HepG2 (cell line): ENCODE measurements at regions not wholly inside any gene's neighbourhood (a gene's known extent, or its start where the extent isn't known, plus 50 kb on each side); places are given as distances from the start of the nearest gene placed in this dataset.

Experiments used
- ATAC-seq: fragments of 200-7000 bp; cut with Tn5 transposase; 3 replicates; pipeline ENCODE4 v1.9.1; 2020; ENCODE audit warnings: mild to moderate bottlenecking, moderate library complexity
- BruUV-seq: library from RNA; stranded (reverse); fragments of 400-500 nt; replicated peaks from 2 replicates; lab custom pipeline; 2021; lab: Mats Ljungman, UMichigan
- CTCF ChIA-PET: fragments of 300-600 bp; formaldehyde crosslinking; extraction: SDS; loops from one replicate; lab custom pipeline; 2021; ENCODE audit warnings: low total read pairs, inconsistent platforms, low intra/inter-chr PET ratio; lab: Yijun Ruan, JAX
- POLR2A ChIA-PET: fragments of 350-600 bp; sonication (Branson Sonifier 250); formaldehyde crosslinking; loops from one replicate; lab custom pipeline; 2020; ENCODE audit warnings: antibody characterized with exemption, inconsistent platforms; lab: Yijun Ruan, JAX
- DNase-seq: peaks from one replicate; pipeline ENCODE4 v3.0.0-alpha.2; 2015; ENCODE audit warnings: low spot score
- FAIRE-seq: peaks from 3 replicates; lab custom pipeline; 2011; peaks lifted over from hg19 to GRCh38; lab: Jason Lieb, UNC
- H2AFZ ChIP-seq: one replicate; pipeline ENCODE4 v1.6.1; 2011; ENCODE audit warnings: low read length, inconsistent platforms
- H3K27ac ChIP-seq: fragments of 300-600 bp; 3 replicates; pipeline ENCODE4 v1.8.0; 2011; ENCODE audit warnings: mixed run types, mild to moderate bottlenecking, mixed read lengths, low read length, inconsistent platforms; ENCODE audit not compliant: insufficient read depth; ENCODE audit errors: extremely low read length
- H3K27me3 ChIP-seq, 2 experiments: fragments of 200-600 bp in 1 of 2; 2 replicates in 1 of 2; 3 replicates in 1 of 2; pipeline versions ENCODE4 v1.6.0 to v1.8.0; 2011; ENCODE audit warnings: low read length in 2 of 2, mild to moderate bottlenecking in 2 of 2, moderate library complexity in 2 of 2, inconsistent platforms in 1 of 2; ENCODE audit not compliant: insufficient read depth in 2 of 2, control insufficient read depth in 1 of 2
- H3K36me3 ChIP-seq, 2 experiments: fragments of 200-600 bp in 1 of 2; replicated peaks in 1 of 2; 2 replicates in 1 of 2; 3 replicates in 1 of 2; pipeline versions ENCODE4 v1.5.1 to v1.8.0; 2011; ENCODE audit warnings: low read length in 2 of 2, inconsistent platforms in 1 of 2; ENCODE audit not compliant: insufficient read depth in 2 of 2, control insufficient read depth in 1 of 2
- H3K4me1 ChIP-seq: 2 replicates; pipeline ENCODE4 v1.5.1; 2012; ENCODE audit warnings: low read length, inconsistent platforms; ENCODE audit not compliant: insufficient read depth
- H3K4me2 ChIP-seq: 2 replicates; pipeline ENCODE4 v1.6.0; 2011; ENCODE audit warnings: low read depth, low read length, inconsistent platforms
- H3K4me3 ChIP-seq, 3 experiments: fragments of 200-600 bp in 1 of 3; sonication (generic), shearing (Covaris generic) in 1 of 3; replicated peaks in 1 of 3; 2 replicates each; pipeline ENCODE4 v1.5.1; 2011 to 2016; ENCODE audit warnings: low read length in 3 of 3, inconsistent platforms in 2 of 3, low read depth in 2 of 3, mild to moderate bottlenecking in 2 of 3, control low read depth in 1 of 3, mixed read lengths in 1 of 3; ENCODE audit not compliant: insufficient read depth in 1 of 3
- H3K79me2 ChIP-seq: one replicate; pipeline ENCODE4 v1.6.1; 2011; ENCODE audit warnings: low read length, inconsistent platforms; ENCODE audit not compliant: insufficient read depth
- H3K9ac ChIP-seq: 2 replicates; pipeline ENCODE4 v1.6.0; 2011; ENCODE audit warnings: mild to moderate bottlenecking, low read depth, low read length, inconsistent platforms; ENCODE audit not compliant: insufficient read depth
- H3K9me3 ChIP-seq: 2 replicates; pipeline ENCODE4 v1.5.1; 2012; ENCODE audit warnings: mild to moderate bottlenecking, low read length
- H4K20me1 ChIP-seq: 2 replicates; pipeline ENCODE4 v1.6.0; 2011; ENCODE audit warnings: inconsistent platforms, mild to moderate bottlenecking, low read length, moderate library complexity; ENCODE audit not compliant: insufficient read depth
- CENPBD1 ChIP-seq: sonication (generic); formaldehyde crosslinking; IDR thresholded peaks from 2 replicates; pipeline ENCODE4 v1.8.0; 2022; ENCODE audit warnings: missing genetic modification reagents, low read depth, mild to moderate bottlenecking, borderline replicate concordance
- HHEX ChIP-seq: IDR thresholded peaks from 2 replicates; pipeline ENCODE4 v1.6.1; 2016; ENCODE audit warnings: control low read depth
- HOXD1 ChIP-seq: sonication (generic); formaldehyde crosslinking; IDR thresholded peaks from 2 replicates; pipeline ENCODE4 v1.5.0; 2020; ENCODE audit warnings: missing genetic modification reagents
- ZBTB38 ChIP-seq: sonication (generic); formaldehyde crosslinking; IDR thresholded peaks from 2 replicates; pipeline ENCODE4 v1.5.1; 2020; ENCODE audit warnings: mild to moderate bottlenecking, missing genetic modification reagents
- ZFP41 ChIP-seq: sonication (generic); formaldehyde crosslinking; IDR thresholded peaks from 2 replicates; pipeline ENCODE4 v1.4.0; 2020; ENCODE audit warnings: mild to moderate bottlenecking, missing genetic modification reagents, borderline replicate concordance
- ZHX1 ChIP-seq: sonication (generic); formaldehyde crosslinking; IDR thresholded peaks from 2 replicates; pipeline ENCODE4 v1.8.1; 2022; ENCODE audit warnings: low read depth, mild to moderate bottlenecking, missing genetic modification reagents
- ZIK1 ChIP-seq: sonication (generic); formaldehyde crosslinking; IDR thresholded peaks from 2 replicates; pipeline ENCODE4 v1.5.0; 2020; ENCODE audit warnings: mild to moderate bottlenecking, low read depth, missing genetic modification reagents, borderline replicate concordance
- ZNF512B ChIP-seq: sonication (generic); formaldehyde crosslinking; IDR thresholded peaks from 2 replicates; pipeline ENCODE4 v1.5.1; 2020; ENCODE audit warnings: missing genetic modification reagents, mild to moderate bottlenecking, borderline replicate concordance
- ZNF589 ChIP-seq: sonication (generic); formaldehyde crosslinking; conservative IDR thresholded peaks from 2 replicates; pipeline ENCODE4 v1.8.0; 2022; ENCODE audit warnings: mild to moderate bottlenecking, moderate library complexity, missing genetic modification reagents
- WGBS: methylation state at CpG from one replicate; pipeline ENCODE4 v1.1.6; 2017; ENCODE audit warnings: low lambda C conversion rate; 5-methylcytosine and 5-hydroxymethylcytosine counted together
- in situ Hi-C: cut with HindIII; loops from 2 replicates; pipeline ENCODE4 v1.10.0; 2017; ENCODE audit warnings: low pct_unique_long_range_greater_than_20kb; ENCODE audit not compliant: extremely low pct_ligation_motif_present
- intact Hi-C: fragments of 100-400 bp; cut with micrococcal nuclease; formaldehyde crosslinking; loops from one replicate; pipeline ENCODE4 v1.10.0; 2022; ENCODE audit not compliant: unreplicated experiment

GRCh38 chr1:194786027-194786426 is 1599.6 kb upstream of the B3GALT2 start (continued):
- no peak for TF ChIP-seq CENPBD1 (CRISPR knock-in tag)
- TF ChIP-seq ZIK1 (CRISPR knock-in tag) = no peak
- TF ChIP-seq ZFP41 (CRISPR knock-in tag) = no peak
- TF ChIP-seq ZBTB38 (CRISPR knock-in tag) = no peak

- Histone ChIP-seq H3K9me3 (no peaks in the 10 kb centered on the region), H2AFZ (no peak overlapping the region), H3K79me2 (no peaks in the 10 kb centered on the region), H3K27ac (no peak overlapping the region), H3K27me3 (no peaks in the 10 kb centered on the region), H3K9ac (no peak overlapping the region), H3K4me3 (no peak overlapping the region), H3K4me1 (no peaks in the 10 kb centered on the region), H3K36me3 (no peaks in the 10 kb centered on the region), H3K4me2 (no peak overlapping the region), H4K20me1 (no peaks in the 10 kb centered on the region)
- DNase-seq = no peak
- intact Hi-C loops = no loop called here
- ChIA-PET POLR2A (no interaction called here), CTCF (no interaction called here)
- no peak for FAIRE-seq
- WGBS = 1% methylated on average over 3 of the region's 3 CpGs
- ATAC-seq = no peak
- TF ChIP-seq HHEX (CRISPR knock-in tag) = no peak
- in situ Hi-C loops = no loop called here
- BruUV-seq = no TSS peak
Measured at GRCh38 chr1:194776657-194777056, 1590.2 kb upstream of the B3GALT2 start.

- Histone ChIP-seq H3K4me2 (no peak overlapping the region), H3K79me2 (no peaks in the 10 kb centered on the region), H3K4me1 (no peaks in the 10 kb centered on the region), H2AFZ (no peak overlapping the region), H4K20me1 (no peaks in the 10 kb centered on the region), H3K27ac (no peak overlapping the region), H3K9me3 (no peaks in the 10 kb centered on the region), H3K4me3 (no peak overlapping the region), H3K27me3 (no peaks in the 10 kb centered on the region), H3K36me3 (no peaks in the 10 kb centered on the region), H3K9ac (no peak overlapping the region)
- DNase-seq (no peak), ATAC-seq (no peak), FAIRE-seq (no peak)
- TF ChIP-seq ZNF512B (CRISPR knock-in tag) = no peak
- no peak for TF ChIP-seq ZNF589 (CRISPR knock-in tag)
- no peak for TF ChIP-seq HOXD1 (CRISPR knock-in tag)
- TF ChIP-seq ZHX1 (CRISPR knock-in tag) = no peak
- intact Hi-C loops = no loop called here
- CTCF ChIA-PET = no interaction called here
- in situ Hi-C loops = no loop called here
- 68% methylated on average over 2 of the region's 2 CpGs for WGBS
- POLR2A ChIA-PET = no interaction called here
- no TSS peak for BruUV-seq
Measured at GRCh38 chr1:194774535-194774934, 1588.1 kb upstream of the B3GALT2 start.
